Cardiac muscle cell (in vitro differentiated cells and primary cell): ENCODE measurements at regions not wholly inside any gene's neighbourhood (a gene's known extent, or its start where the extent isn't known, plus 50 kb on each side); places are given as distances from the start of the nearest gene placed in this dataset.

Source experiments
- DNase-seq, 2 donors: peaks; one replicate each; pipeline versions ENCODE4 v3.0.0 to v3.0.0-alpha.2; 2010 to 2017; ENCODE audit warnings: low read depth in 1 of 2, low spot score in 1 of 2
- H3K27ac ChIP-seq: fragments of 200-600 bp; sonication (generic); 2 replicates; pipeline ENCODE4 v1.5.1; 2016
- H3K27me3 ChIP-seq: fragments of 200-600 bp; sonication (generic); 2 replicates; pipeline ENCODE4 v1.6.0; 2016; ENCODE audit warnings: control low read depth
- H3K36me3 ChIP-seq: fragments of 200-600 bp; sonication (generic); 2 replicates; pipeline ENCODE4 v1.5.1; 2016; ENCODE audit warnings: control low read depth
- H3K4me1 ChIP-seq: fragments of 200-600 bp; sonication (generic); 2 replicates; pipeline ENCODE4 v1.8.1; 2017; ENCODE audit warnings: low read depth, mild to moderate bottlenecking, mixed run types
- H3K4me3 ChIP-seq: fragments of 200-600 bp; sonication (generic); 2 replicates; pipeline ENCODE4 v1.5.1; 2016; ENCODE audit warnings: mild to moderate bottlenecking
- H3K9me3 ChIP-seq: fragments of 200-600 bp; sonication (generic); 2 replicates; pipeline ENCODE4 v1.5.1; 2017; ENCODE audit warnings: low read depth, mild to moderate bottlenecking, control low read depth
- TF ChIP-seq, protein P1 (sequence below): IDR thresholded peaks from 2 replicates; pipeline ENCODE4 v1.5.1; 2012; ENCODE audit warnings: low read depth, mild to moderate bottlenecking, low read length

DNA sequence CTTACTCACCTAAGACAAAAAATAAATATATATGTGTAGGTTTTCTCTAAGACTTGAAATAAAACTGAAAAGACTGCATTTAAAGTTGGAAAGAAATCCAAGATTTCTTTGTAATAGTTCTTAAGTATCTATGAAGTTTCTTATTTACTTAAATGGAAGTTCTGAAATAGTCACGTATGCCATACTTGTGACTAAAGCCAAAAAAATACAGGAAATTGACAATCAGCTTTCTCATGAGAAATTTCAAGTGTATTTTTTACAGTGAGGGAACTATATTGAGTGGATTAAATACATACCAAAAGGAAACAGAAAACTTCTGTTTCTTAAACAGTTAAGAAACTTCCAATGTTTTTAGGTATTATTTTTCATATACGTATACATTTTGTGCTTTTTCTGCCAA, 188.1 kb downstream of the DPY19L2 start:
- no peak overlapping the region for H3K4me3 ChIP-seq
- H3K27ac ChIP-seq, result no peak overlapping the region
- DNase-seq, result no peak
- TF ChIP-seq, protein P1, sequence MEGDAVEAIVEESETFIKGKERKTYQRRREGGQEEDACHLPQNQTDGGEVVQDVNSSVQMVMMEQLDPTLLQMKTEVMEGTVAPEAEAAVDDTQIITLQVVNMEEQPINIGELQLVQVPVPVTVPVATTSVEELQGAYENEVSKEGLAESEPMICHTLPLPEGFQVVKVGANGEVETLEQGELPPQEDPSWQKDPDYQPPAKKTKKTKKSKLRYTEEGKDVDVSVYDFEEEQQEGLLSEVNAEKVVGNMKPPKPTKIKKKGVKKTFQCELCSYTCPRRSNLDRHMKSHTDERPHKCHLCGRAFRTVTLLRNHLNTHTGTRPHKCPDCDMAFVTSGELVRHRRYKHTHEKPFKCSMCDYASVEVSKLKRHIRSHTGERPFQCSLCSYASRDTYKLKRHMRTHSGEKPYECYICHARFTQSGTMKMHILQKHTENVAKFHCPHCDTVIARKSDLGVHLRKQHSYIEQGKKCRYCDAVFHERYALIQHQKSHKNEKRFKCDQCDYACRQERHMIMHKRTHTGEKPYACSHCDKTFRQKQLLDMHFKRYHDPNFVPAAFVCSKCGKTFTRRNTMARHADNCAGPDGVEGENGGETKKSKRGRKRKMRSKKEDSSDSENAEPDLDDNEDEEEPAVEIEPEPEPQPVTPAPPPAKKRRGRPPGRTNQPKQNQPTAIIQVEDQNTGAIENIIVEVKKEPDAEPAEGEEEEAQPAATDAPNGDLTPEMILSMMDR, result no peak
- no peaks in the 10 kb centered on the region for H3K4me1 ChIP-seq
- H3K36me3 ChIP-seq, result no peaks in the 10 kb centered on the region
- H3K9me3 ChIP-seq, result no peaks in the 10 kb centered on the region
- no peaks in the 10 kb centered on the region for H3K27me3 ChIP-seq

DNA sequence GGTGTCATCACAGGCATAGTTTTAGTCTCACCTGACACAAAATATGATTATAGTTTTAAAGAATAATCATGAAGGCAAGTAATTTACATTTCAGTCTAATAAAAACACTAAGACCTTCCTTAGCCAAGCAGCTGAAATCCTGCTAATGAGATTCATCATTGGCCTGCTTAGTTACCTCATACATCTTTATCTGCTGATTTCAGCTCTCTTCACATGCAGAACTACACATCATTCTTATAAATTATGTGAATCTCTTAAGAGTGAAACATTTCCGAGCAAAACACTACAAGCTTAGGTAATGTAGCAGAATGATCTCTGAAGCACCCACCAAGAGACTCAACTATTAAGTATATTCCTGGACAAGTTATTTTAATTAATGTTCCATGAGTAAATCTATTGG, 198.1 kb downstream of the DPY19L2 start:
- Histone ChIP-seq H3K9me3 (no peaks in the 10 kb centered on the region), H3K4me3 (no peak overlapping the region), H3K27ac (no peak overlapping the region), H3K4me1 (no peaks in the 10 kb centered on the region), H3K27me3 (no peaks in the 10 kb centered on the region), H3K36me3 (no peaks in the 10 kb centered on the region)
- DNase-seq, result no peak
- TF ChIP-seq, protein P1, result no peak

DNA sequence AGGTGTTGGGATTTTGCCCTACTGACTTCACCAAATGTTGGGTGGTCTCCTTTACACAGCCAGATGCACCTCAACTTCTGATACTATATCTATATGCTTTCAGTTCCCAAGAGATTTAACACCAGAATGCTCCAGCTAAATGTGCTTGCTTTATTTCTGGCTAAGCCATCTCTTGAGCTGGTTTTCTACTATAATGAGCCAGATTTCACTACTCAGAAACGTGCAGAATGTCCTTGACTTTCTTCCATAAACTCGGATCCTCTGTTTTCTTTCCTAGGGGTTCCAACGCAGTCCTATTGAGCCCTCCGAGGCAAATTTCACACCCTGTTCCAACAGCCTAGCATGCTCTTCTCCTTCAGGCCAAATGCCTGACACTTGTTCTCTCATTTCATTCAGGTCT, 200.3 kb downstream of the DPY19L2 start:
- H3K9me3 ChIP-seq, result no peaks in the 10 kb centered on the region
- H3K27me3 ChIP-seq, result no peaks in the 10 kb centered on the region
- no peaks in the 10 kb centered on the region for H3K36me3 ChIP-seq
- H3K4me1 ChIP-seq, result no peaks in the 10 kb centered on the region
- H3K27ac ChIP-seq, result no peak overlapping the region
- TF ChIP-seq, protein P1, result no peak
- H3K4me3 ChIP-seq, result no peak overlapping the region
- DNase-seq, result no peak

DNA sequence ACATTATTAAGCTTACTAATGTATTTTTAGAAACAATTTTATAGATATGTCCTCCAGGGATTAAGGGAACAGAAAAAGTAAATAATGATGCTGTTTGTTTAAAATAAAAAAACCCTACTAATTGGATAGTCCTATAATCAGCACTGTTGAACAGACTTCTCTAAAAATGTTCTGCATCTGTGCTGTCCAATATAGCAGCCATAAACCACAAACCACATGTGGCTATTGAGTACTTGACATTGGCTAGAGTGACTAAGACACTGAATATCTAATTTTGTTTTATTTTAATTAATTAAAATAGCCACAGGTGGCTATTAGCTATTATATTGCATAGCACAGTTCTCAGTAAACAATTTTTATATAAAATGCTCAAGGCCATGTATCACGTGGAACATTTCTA, 210.4 kb downstream of the DPY19L2 start:
- no peak for DNase-seq
- H3K36me3 ChIP-seq, result no peaks in the 10 kb centered on the region
- H3K27ac ChIP-seq, result no peak overlapping the region
- no peaks in the 10 kb centered on the region for H3K4me1 ChIP-seq
- no peak overlapping the region for H3K4me3 ChIP-seq
- TF ChIP-seq, protein P1, result no peak
- H3K9me3 ChIP-seq, result no peaks in the 10 kb centered on the region
- no peaks in the 10 kb centered on the region for H3K27me3 ChIP-seq

DNA sequence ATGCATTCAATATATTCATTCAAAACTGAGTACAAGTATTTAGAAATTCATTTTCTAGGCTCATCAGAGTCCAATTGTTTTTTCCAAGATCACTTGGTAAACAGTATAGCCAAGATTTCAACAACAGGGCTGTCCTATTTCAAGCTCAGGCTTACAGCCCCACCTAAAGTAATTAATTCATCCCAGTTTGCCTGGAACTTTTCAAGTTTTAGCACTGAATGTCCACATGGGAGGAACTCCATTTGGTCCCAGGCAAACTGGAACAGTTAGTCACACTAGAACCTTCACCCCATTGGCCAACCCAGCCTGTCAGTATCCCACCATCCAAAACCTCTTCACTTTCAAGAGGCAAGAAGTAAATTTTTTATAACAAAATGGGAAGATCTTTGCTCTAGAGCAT, 210.9 kb downstream of the DPY19L2 start:
- DNase-seq, result no peak
- Histone ChIP-seq H3K27me3 (no peaks in the 10 kb centered on the region), H3K4me3 (no peak overlapping the region), H3K9me3 (no peaks in the 10 kb centered on the region), H3K36me3 (no peaks in the 10 kb centered on the region), H3K27ac (no peak overlapping the region), H3K4me1 (no peaks in the 10 kb centered on the region)
- TF ChIP-seq, protein P1, result no peak

DNA sequence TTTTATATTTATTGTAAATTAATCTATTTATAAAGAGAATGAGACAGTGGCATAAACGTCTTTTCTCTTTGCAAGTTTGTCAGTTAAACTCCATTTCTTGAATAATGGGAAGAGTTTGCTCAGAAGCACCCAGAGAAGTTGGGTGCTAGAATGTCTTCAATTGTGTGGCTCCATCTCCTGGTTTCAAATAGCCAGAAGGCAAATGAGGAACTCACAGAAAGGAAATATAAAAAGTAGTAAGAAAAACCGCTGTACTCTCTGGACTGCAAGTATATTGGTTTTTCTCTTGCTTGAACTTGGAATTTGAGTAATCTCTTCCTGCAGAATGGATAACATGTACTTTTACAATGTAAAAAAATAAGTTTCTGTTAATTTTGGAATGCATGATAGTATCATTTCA, 217.5 kb downstream of the DPY19L2 start:
- Histone ChIP-seq H3K27ac (no peak overlapping the region), H3K27me3 (no peaks in the 10 kb centered on the region), H3K36me3 (no peaks in the 10 kb centered on the region), H3K4me1 (no peaks in the 10 kb centered on the region), H3K9me3 (no peaks in the 10 kb centered on the region), H3K4me3 (no peak overlapping the region)
- TF ChIP-seq, protein P1, result no peak
- no peak for DNase-seq
